ENCODE measurements at regions not wholly inside any gene's neighbourhood (a gene's known extent, or its start where the extent isn't known, plus 50 kb on each side); places are given as distances from the start of the nearest gene placed in this dataset.

- Histone ChIP-seq H3K4me3 (no peak overlapping the region), H3K4me1 (ENCODE audit: control insufficient read depth in 1 of 2, low read depth in 2 of 2) (peaks cover 0 to 8% of the 10 kb centered on the region in 2 donors), H3K27me3 (replicated peaks; ENCODE audit: insufficient read depth) (no peaks in the 10 kb centered on the region), H3K36me3 (no peaks in the 10 kb centered on the region), H3K27ac (no peak overlapping the region), H3K9me3 (no peaks in the 10 kb centered on the region)
- TF ChIP-seq CTCF (IDR thresholded peaks at IDR 0.05) = no peak
- DNase-seq (ENCODE audit: low spot score) (no peak), ATAC-seq (ENCODE audit: insufficient number of reproducible peaks, low FRiP score, low read depth) (no peak)
Measured at GRCh38 chr3:194941956-194942511, 256.4 kb downstream of the FAM43A start.

GRCh38 chr3:194944526-194944925 lies 258.8 kb downstream of the FAM43A start:
- no peak for TF ChIP-seq CTCF (IDR thresholded peaks at IDR 0.05)
- Histone ChIP-seq H3K27me3 (replicated peaks; ENCODE audit: insufficient read depth) (no peaks in the 10 kb centered on the region), H3K4me3 (no peak overlapping the region), H3K27ac (no peak overlapping the region), H3K36me3 (no peaks in the 10 kb centered on the region), H3K4me1 (ENCODE audit: control insufficient read depth in 1 of 2, low read depth in 2 of 2) (no peaks in the 10 kb centered on the region), H3K9me3 (peaks cover 3% of the 10 kb centered on the region)
- ATAC-seq (ENCODE audit: insufficient number of reproducible peaks, low FRiP score, low read depth) = no peak
- no peak for DNase-seq (ENCODE audit: low spot score)

GRCh38 chr3:194945508-194945907 lies 259.8 kb downstream of the FAM43A start:
- Histone ChIP-seq H3K27me3 (replicated peaks; ENCODE audit: insufficient read depth) (no peaks in the 10 kb centered on the region), H3K4me3 (no peak overlapping the region), H3K9me3 (peaks cover 3% of the 10 kb centered on the region), H3K36me3 (no peaks in the 10 kb centered on the region), H3K4me1 (ENCODE audit: control insufficient read depth in 1 of 2, low read depth in 2 of 2) (no peaks in the 10 kb centered on the region), H3K27ac (no peak overlapping the region)
- DNase-seq (ENCODE audit: low spot score) (no peak), ATAC-seq (ENCODE audit: insufficient number of reproducible peaks, low FRiP score, low read depth) (no peak)
- no peak for TF ChIP-seq CTCF (IDR thresholded peaks at IDR 0.05)

- no peak for TF ChIP-seq CTCF (IDR thresholded peaks at IDR 0.05)
- H3K4me3 ChIP-seq = no peak overlapping the region
- no peak overlapping the region for H3K27ac ChIP-seq
- no peaks in the 10 kb centered on the region for H3K36me3 ChIP-seq
- DNase-seq (ENCODE audit: low spot score) (no peak), ATAC-seq (ENCODE audit: insufficient number of reproducible peaks, low FRiP score, low read depth) (no peak)
- no peaks in the 10 kb centered on the region for H3K4me1 ChIP-seq (ENCODE audit: control insufficient read depth in 1 of 2, low read depth in 2 of 2)
- peaks cover 3% of the 10 kb centered on the region for H3K9me3 ChIP-seq
- no peaks in the 10 kb centered on the region for H3K27me3 ChIP-seq (replicated peaks; ENCODE audit: insufficient read depth)
Measured at GRCh38 chr3:194946091-194946490, 260.4 kb downstream of the FAM43A start.

- ATAC-seq (ENCODE audit: insufficient number of reproducible peaks, low FRiP score, low read depth) (no peak), DNase-seq (ENCODE audit: low spot score) (no peak)
- Histone ChIP-seq H3K4me3 (no peak overlapping the region), H3K4me1 (ENCODE audit: control insufficient read depth in 1 of 2, low read depth in 2 of 2) (no peaks in the 10 kb centered on the region), H3K27ac (no peak overlapping the region), H3K27me3 (replicated peaks; ENCODE audit: insufficient read depth) (no peaks in the 10 kb centered on the region), H3K36me3 (no peaks in the 10 kb centered on the region), H3K9me3 (peaks cover 3% of the 10 kb centered on the region)
- no peak for TF ChIP-seq CTCF (IDR thresholded peaks at IDR 0.05)
Measured at GRCh38 chr3:194949592-194949991, 263.9 kb downstream of the FAM43A start.

Measured in thoracic aorta (tissue), 2 donors.